GM19240 (cell line): ENCODE measurements at regions not wholly inside any gene's neighbourhood (a gene's known extent, or its start where the extent isn't known, plus 50 kb on each side); places are given as distances from the start of the nearest gene placed in this dataset.

Experiments
- DNase-seq: peaks from one replicate; pipeline ENCODE4 v3.0.0; 2011; ENCODE audit warnings: low spot score; ENCODE audit not compliant: insufficient read length

DNA sequence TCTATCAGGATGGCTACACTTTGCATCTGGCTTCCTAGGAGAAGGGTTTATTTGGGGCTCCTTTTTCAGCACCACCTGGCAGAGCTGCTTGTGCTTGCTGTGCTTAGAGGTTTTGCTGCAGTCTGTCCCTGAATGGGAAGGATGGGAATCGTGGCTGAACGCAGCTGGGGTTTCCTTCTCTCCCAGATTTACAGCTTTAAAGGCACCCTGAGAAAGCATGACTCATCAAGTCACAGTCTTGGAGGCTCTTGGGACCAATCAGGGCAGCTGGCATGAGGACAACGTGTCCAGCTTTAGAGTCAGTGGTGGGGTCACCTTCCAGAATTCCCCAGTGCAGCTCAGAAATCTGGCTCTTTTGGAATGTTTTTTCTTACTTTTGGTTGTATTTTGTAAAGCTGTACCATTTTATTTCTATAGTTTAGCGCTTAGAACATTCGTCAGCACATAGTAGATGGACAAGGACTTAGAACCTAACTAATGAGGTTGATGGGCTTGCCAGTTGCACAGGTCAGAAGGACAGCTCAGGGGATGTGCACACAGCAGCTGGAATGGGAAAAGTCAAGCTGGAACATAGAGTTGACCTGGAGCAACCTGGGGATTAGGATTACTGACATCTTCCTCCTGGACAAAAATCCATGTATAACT is 222.6 kb downstream of the PRDM2 start:
- no peak for DNase-seq

DNA sequence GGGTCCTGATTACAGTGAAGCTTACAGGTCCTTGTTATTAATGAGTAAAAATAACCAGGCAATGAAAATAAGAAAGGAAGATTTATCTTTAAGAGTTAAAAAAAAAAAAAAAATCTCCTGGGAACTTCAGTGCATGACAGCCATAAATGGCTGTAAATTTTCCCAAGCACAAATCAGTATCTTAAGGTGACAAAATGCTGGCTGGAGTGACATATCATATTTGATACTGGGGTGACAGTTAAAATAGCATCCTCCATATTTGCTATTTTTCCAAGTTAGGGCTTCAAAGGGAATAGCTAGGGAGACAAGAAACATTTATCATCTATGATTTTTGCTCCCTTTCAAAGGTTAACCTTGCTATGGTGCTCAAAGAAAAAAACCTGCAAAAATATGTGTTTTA is 226.6 kb downstream of the PRDM2 start:
- DNase-seq = no peak

GRCh38 chr1:13927736-13928135 is 227.7 kb downstream of the PRDM2 start:
- no peak for DNase-seq

- DNase-seq = no peak
These were observed 229.3 kb downstream of the PRDM2 start for GRCh38 chr1:13929313-13929712.

DNA sequence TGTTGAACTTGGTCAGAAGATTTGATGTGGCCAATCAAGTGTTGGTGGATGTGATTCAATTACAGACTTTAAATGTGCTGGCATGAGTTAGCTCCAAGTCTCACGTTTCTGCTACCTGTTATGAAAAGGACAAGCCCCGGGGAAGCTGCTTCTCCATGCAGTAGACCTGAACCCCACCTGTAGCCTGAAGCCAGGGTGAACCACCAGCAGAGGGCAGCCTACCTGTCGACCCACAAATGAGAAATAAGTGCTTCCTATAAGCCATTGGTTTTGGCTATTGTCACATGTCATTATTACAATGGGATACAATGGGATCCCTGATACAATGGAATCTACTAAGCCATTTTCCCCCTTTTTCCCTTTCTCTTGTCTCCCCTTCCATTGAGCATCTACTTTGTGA is 230.2 kb downstream of the PRDM2 start:
- no peak for DNase-seq

GRCh38 chr1:13931226-13931625 is 231.2 kb downstream of the PRDM2 start:
- no peak for DNase-seq

DNA sequence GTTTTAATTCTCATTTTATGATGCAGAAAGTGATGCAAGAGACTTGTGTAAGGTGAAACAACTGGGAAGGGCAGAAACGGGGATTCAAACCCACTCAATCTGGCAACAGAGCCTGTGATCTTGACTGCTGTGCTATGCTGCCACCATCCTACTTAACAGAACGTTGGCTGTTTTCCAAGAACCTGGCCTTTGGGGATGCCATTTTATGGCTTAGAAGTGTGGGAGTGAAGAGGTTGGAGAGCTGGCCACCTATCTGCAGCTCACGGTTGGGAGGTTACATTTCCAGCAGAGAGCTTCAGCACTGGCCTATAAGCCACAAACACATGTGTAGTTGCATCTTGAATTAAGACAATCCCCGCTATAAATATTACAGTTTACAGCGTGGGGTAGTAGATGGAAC is 235.3 kb downstream of the PRDM2 start:
- DNase-seq = no peak

DNA sequence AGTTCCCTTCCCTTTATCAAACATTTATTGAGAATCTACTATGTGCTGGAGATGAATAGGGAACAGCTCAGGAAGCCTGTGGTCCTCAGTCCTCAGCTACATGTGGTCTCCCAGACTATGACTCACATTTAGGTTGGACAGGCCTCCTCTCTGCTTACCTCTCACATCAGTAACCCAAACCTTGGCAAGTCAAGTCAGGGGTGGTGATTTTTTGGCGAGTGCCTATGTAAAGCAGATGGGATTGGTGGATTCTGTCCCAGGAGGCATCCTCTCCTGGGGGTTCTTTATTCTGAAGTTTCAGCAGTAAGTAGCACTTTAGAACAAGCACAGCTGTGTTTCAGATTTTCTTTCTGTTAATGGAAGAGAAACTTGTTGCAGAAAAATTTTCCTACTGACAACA is 241.3 kb downstream of the PRDM2 start:
- DNase-seq = no peak

GRCh38 chr1:13943055-13943454 is 243.1 kb downstream of the PRDM2 start:
- no peak for DNase-seq

GRCh38 chr1:13945856-13946255 is 245.9 kb downstream of the PRDM2 start:
- no peak for DNase-seq

DNA sequence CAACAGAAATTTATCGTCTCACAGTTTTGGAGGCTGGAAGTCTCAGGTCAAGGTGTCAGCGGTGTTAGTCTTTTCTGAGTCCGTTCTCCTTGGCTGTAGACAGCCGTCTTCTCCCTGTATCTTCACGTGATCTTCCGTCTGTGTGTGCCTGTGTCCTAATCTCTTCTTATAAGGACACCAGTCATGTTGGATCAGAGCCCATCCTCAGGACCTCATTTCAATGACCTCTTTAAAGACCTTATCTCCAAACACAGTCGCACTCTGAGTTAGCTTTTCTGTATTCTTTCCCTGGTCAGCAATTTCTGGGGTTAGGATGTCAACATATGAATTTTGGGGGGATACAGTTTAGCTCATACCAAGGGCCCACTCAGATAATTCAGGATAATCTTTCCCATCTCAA is 247.7 kb downstream of the PRDM2 start:
- DNase-seq = no peak

- DNase-seq = no peak
These were observed 248.4 kb downstream of the PRDM2 start for GRCh38 chr1:13948396-13948795.

GRCh38 chr1:13948888-13949391 is 249.0 kb downstream of the PRDM2 start:
- DNase-seq = no peak

- DNase-seq = no peak
These were observed 249.6 kb downstream of the PRDM2 start for GRCh38 chr1:13949546-13949945.

DNA sequence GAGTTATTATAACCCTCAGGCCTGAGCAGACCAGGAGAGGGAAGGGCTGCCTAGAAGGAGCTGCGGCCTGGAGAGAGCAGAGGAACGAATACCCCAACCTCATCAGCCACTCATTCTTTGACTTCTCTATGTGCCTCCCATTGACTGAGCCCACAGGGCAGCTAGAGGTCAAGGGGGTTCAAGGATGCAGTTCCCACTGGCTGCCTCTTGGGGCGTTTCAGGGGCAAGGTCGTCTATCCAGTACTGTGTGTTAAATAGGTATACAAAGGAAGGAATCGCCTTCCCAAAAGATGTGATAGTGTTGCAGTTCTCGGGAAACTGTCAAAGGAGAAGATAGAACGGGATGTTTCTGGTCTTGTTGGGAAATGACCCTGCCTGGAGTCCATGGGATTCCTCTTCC is 250.6 kb downstream of the PRDM2 start:
- DNase-seq = no peak

DNA sequence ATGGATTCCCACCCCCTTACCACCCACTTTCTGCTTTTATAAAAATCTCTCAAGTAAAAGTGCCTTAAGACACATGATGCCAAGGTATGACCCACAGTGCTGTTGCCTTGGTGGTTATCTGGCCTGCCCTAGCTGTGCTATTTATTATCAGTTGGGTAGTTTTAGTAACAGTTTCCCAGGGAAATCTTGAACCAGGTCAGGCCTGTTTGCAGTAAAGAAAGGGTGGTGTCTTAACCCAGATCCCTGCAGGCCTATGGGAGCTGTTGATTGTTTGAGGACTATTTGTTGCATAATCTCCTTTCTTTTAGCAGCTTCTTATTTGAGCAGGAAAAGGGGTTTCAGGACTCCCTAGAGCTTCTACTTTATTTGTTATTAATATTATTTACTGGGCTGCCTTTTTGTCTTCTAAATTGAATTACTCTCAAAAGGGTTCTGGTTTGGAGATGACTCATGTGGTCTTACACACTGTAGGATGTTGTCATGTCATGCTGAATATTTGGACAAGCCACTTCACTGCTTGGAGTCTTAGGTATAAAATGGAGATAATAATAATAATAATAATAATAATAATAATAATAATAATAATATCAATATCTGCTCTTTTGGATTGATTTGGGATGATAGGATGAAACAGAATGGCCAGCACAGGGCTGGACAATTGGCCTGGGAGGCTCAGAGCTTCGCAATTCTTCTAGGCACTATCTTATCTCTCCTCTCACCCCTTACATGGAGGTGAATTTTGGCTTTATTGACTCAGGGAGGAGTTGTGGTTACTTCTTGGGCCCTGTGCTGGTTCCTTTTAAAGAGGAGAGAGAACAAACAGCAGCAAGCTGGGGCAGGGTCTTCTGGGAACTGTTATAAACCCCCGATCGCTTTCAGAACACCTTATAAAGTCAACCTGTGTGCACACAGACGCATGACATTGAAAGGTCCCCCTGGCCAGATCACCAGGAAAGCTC is 252.1 kb downstream of the PRDM2 start:
- no peak for DNase-seq

- no peak for DNase-seq
These were observed 253.0 kb downstream of the PRDM2 start for GRCh38 chr1:13952985-13953384.

- DNase-seq = no peak
These were observed 256.4 kb downstream of the PRDM2 start for GRCh38 chr1:13956393-13956792.

- DNase-seq = peak; percentile 49
These were observed 260.5 kb downstream of the PRDM2 start for GRCh38 chr1:13960375-13960987.

DNA sequence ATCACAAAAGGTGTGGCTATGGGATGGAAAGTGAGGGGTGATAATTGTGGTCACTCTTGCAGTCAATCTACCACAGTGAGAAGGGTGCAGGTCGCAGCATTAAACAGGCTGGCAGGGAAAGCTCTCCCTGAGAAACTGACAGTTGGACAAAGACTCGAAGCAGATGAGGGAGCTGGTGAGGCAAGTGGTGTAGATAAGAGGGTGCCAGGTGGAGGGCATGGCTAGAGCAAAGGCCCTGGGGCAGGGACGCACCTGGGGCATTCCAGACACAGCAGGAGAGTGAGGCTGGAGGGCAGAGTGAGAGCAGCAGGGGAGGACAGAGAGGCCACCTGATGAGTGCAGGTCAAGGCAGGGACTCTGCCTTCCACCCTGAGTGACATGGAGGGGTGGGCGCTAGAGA is 264.8 kb downstream of the PRDM2 start:
- no peak for DNase-seq

DNA sequence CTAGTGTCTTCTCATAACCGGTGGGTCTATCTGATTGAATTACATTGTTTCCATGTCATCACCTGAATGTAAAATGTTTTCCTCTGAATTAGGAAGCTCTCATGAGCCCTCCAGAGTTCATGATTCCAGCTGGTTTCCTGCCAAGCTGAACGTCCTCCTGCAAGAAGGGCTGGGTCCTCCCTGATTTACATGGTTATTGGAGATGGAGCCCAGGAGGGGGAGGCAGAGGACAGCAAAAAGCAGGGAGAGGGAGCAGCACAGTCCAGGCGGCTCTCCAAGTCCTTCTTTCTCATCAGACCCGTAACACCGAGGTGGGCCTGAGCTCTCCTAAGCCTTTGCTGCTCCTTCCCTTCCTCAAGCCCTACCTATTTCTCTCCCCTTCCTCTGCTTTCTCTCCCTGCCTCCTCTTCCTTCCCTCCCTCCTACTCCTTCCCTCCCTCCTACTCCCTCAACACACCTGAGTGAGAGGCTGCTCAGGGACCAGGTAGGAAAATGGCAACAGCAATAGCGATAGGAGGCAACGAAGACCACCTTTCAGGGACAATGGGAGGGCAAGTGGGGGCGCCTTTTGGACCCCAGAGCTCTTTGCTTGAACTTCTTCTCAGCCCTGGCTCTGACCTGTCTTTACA is 265.9 kb downstream of the PRDM2 start:
- DNase-seq = no peak

- no peak for DNase-seq
These were observed 267.7 kb downstream of the PRDM2 start for GRCh38 chr1:13967707-13968106.
